ENCODE measurements at regions not wholly inside any gene's neighbourhood (a gene's known extent, or its start where the extent isn't known, plus 50 kb on each side); places are given as distances from the start of the nearest gene placed in this dataset.

DNA sequence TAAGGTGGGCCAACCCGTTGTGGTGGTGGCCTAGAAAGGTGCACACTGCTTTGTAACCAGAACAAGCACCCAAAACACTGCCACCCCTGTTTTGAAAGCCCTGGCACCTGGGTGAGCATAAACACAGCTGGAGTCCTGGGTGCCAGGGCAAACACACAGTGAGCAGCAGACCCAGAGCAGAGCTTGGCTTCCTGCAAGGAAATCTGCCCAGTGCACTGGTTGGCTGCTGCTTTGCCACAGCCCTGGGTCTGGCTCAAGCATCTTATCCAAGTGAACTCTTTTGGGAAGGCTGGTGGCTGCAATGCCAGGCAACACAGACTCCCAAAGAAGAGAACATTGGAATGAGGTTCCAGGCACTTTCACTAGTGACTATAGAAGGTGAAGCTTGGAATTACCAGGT, 145.5 kb upstream of the PDE1C start:
- TF ChIP-seq POLR2A (IDR thresholded peaks at IDR 0.05) = no peak
- TF ChIP-seq, protein P1, sequence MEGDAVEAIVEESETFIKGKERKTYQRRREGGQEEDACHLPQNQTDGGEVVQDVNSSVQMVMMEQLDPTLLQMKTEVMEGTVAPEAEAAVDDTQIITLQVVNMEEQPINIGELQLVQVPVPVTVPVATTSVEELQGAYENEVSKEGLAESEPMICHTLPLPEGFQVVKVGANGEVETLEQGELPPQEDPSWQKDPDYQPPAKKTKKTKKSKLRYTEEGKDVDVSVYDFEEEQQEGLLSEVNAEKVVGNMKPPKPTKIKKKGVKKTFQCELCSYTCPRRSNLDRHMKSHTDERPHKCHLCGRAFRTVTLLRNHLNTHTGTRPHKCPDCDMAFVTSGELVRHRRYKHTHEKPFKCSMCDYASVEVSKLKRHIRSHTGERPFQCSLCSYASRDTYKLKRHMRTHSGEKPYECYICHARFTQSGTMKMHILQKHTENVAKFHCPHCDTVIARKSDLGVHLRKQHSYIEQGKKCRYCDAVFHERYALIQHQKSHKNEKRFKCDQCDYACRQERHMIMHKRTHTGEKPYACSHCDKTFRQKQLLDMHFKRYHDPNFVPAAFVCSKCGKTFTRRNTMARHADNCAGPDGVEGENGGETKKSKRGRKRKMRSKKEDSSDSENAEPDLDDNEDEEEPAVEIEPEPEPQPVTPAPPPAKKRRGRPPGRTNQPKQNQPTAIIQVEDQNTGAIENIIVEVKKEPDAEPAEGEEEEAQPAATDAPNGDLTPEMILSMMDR (IDR thresholded peaks at IDR 0.05) = no peak
